ENCODE measurements at regions not wholly inside any gene's neighbourhood (a gene's known extent, or its start where the extent isn't known, plus 50 kb on each side); places are given as distances from the start of the nearest gene placed in this dataset.

GRCh38 chr1:98351561-98351960 lies 310.0 kb upstream of the SNX7 start:
- intact Hi-C loops (cut with DNase I) = no loop called here
- DNase-seq = no peak

GRCh38 chr1:98345417-98345816 lies 316.1 kb upstream of the SNX7 start:
- intact Hi-C loops (cut with DNase I) = no loop called here
- no peak for DNase-seq

GRCh38 chr1:98344731-98345130 lies 316.8 kb upstream of the SNX7 start:
- intact Hi-C loops (cut with DNase I) = no loop called here
- DNase-seq = no peak

- no peak for DNase-seq
- intact Hi-C loops (cut with DNase I) = no loop called here
Observed at GRCh38 chr1:98342566-98342965, 319.0 kb upstream of the SNX7 start.

GRCh38 chr1:98340511-98340910 lies 321.0 kb upstream of the SNX7 start:
- intact Hi-C loops (cut with DNase I) = no loop called here
- DNase-seq = no peak

GRCh38 chr1:98336472-98337083 lies 324.9 kb upstream of the SNX7 start:
- no peak for DNase-seq
- intact Hi-C loops (cut with DNase I) = no loop called here

GRCh38 chr1:98333936-98334335 lies 327.6 kb upstream of the SNX7 start:
- intact Hi-C loops (cut with DNase I) = no loop called here

GRCh38 chr1:98333406-98333805 lies 328.1 kb upstream of the SNX7 start:
- DNase-seq = no peak
- intact Hi-C loops (cut with DNase I) = no loop called here

More at GRCh38 chr1:98333936-98334335, 327.6 kb upstream of the SNX7 start:
- no peak for DNase-seq

GRCh38 chr1:98331718-98332311 lies 329.7 kb upstream of the SNX7 start:
- intact Hi-C loops (cut with DNase I) = no loop called here
- no peak for DNase-seq

- no peak for DNase-seq
Observed at GRCh38 chr1:98331243-98331642, 330.3 kb upstream of the SNX7 start.

GRCh38 chr1:98330224-98330623 lies 331.3 kb upstream of the SNX7 start:
- intact Hi-C loops (cut with DNase I) = no loop called here
- DNase-seq = no peak

More at GRCh38 chr1:98331243-98331642, 330.3 kb upstream of the SNX7 start:
- intact Hi-C loops (cut with DNase I) = no loop called here

GRCh38 chr1:98328855-98329254 lies 332.7 kb upstream of the SNX7 start:
- intact Hi-C loops (cut with DNase I) = no loop called here
- no peak for DNase-seq

GRCh38 chr1:98327220-98327861 lies 334.2 kb upstream of the SNX7 start:
- no peak for DNase-seq
- intact Hi-C loops (cut with DNase I) = no loop called here

- intact Hi-C loops (cut with DNase I) = no loop called here
Observed at GRCh38 chr1:98325646-98326440, 335.7 kb upstream of the SNX7 start.

GRCh38 chr1:98323906-98324358 lies 337.6 kb upstream of the SNX7 start:
- intact Hi-C loops (cut with DNase I) = no loop called here
- no peak for DNase-seq

More at GRCh38 chr1:98325646-98326440, 335.7 kb upstream of the SNX7 start:
- peak in 7 of 42 donors; percentile 3 to 56 (median 9) for DNase-seq

- intact Hi-C loops (cut with DNase I) = no loop called here
- no peak for DNase-seq
Observed at GRCh38 chr1:98323388-98323787, 338.1 kb upstream of the SNX7 start.

- no peak for DNase-seq
- intact Hi-C loops (cut with DNase I) = no loop called here
Observed at GRCh38 chr1:98322966-98323365, 338.6 kb upstream of the SNX7 start.

GRCh38 chr1:98322086-98322485 lies 339.4 kb upstream of the SNX7 start:
- intact Hi-C loops (cut with DNase I) = no loop called here
- no peak for DNase-seq

GRCh38 chr1:98321191-98321590 lies 340.3 kb upstream of the SNX7 start:
- DNase-seq = no peak
- intact Hi-C loops (cut with DNase I) = no loop called here

All from head of caudate nucleus (tissue), 42 donors.